SK-N-SH treated with all-trans-retinoic acid at 6 μM for 48 hours (cell line): ENCODE measurements at regions not wholly inside any gene's neighbourhood (a gene's known extent, or its start where the extent isn't known, plus 50 kb on each side); places are given as distances from the start of the nearest gene placed in this dataset.

ENCODE experiments used
- ARNTL ChIP-seq: fragments of 450-650 bp; formaldehyde crosslinking; IDR thresholded peaks from 2 replicates; pipeline ENCODE4 v1.5.0; 2020; ENCODE audit warnings: low read depth, mild to moderate bottlenecking, moderate library complexity, borderline replicate concordance
- CSDC2 ChIP-seq: fragments of 250-450 bp; sonication (Bioruptor Pico); IDR thresholded peaks from 2 replicates; pipeline ENCODE4 v1.5.0; 2020; ENCODE audit warnings: mild to moderate bottlenecking, moderate library complexity
- SNAI2 ChIP-seq: fragments of 250-450 bp; sonication (Bioruptor Pico); IDR thresholded peaks from 2 replicates; pipeline ENCODE4 v1.5.0; 2020; ENCODE audit warnings: mild to moderate bottlenecking, moderate library complexity

DNA sequence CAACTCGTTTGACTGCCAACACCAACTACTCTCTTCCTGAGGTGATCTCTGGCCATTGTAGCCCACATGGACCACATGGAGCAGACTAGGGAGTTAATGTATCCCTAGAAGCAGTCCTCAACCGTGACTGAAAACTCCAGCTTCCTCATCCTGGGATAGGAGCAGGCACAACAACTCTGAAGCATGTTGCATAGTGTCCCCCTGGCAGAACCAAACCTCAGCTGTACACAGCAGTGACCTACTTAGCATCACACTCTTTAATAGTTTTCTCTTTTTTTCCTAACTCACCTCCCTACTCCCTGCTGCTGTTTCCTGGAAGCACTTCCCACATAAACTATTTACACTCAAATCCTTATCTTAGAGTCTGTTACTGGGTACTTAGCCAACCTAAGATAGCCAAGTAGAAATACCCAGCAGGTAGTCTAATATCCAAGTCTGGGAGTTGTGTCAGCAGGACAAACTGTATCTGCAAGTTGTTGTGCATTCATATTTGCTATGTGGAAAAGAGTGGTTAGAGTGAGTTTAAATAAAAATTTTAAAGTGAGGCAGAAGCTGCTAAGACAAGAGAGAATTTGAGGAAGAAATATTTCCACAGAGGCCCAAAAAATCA, 228.8 kb downstream of the LTN1 start:
- no peak for TF ChIP-seq SNAI2
- TF ChIP-seq CSDC2 (CRISPR knock-in tag), result no peak
- no peak for TF ChIP-seq ARNTL (CRISPR knock-in tag)
